IMR-90 (cell line): ENCODE measurements at regions not wholly inside any gene's neighbourhood (a gene's known extent, or its start where the extent isn't known, plus 50 kb on each side); places are given as distances from the start of the nearest gene placed in this dataset.

Source experiments
- ATAC-seq: fragments of 200-7000 bp; cut with Tn5 transposase; 2 replicates; pipeline ENCODE4 v1.9.1; 2020; ENCODE audit warnings: low read depth, mild to moderate bottlenecking, moderate library complexity
- BruUV-seq: library from RNA; stranded (reverse); fragments of 400-500 nt; replicated peaks from 2 replicates; lab custom pipeline; 2021; lab: Mats Ljungman, UMichigan
- CTCF ChIA-PET: fragments of 300-600 bp; formaldehyde crosslinking; extraction: SDS; loops from one replicate; lab custom pipeline; 2021; ENCODE audit warnings: antibody characterized with exemption; lab: Yijun Ruan, JAX
- POLR2A ChIA-PET: fragments of 300-600 bp; sonication (Branson Sonifier 250); formaldehyde crosslinking; loops from one replicate; lab custom pipeline; 2022; ENCODE audit warnings: antibody characterized with exemption; ENCODE audit not compliant: unreplicated experiment; lab: Charles Lee
- DNase-seq: peaks from one replicate; pipeline ENCODE4 v3.0.0; 2013
- H2AFZ ChIP-seq: replicated peaks from 2 replicates; pipeline ENCODE3; 2013; ENCODE audit warnings: low read length, mild to moderate bottlenecking; ENCODE audit not compliant: poor library complexity
- H2AK5ac ChIP-seq: 2 replicates; pipeline ENCODE4 v1.6.1; 2013; ENCODE audit warnings: low read depth, low read length, inconsistent platforms
- H2AK9ac ChIP-seq: replicated peaks from 2 replicates; pipeline ENCODE3; 2013; ENCODE audit warnings: mild to moderate bottlenecking, low read depth, low read length, moderate library complexity; ENCODE audit not compliant: poor library complexity
- H2BK120ac ChIP-seq: 2 replicates; pipeline ENCODE4 v1.6.1; 2013; ENCODE audit warnings: low read depth, low read length, inconsistent platforms
- H2BK15ac ChIP-seq: 3 replicates; pipeline ENCODE4 v1.6.1; 2013; ENCODE audit warnings: low read depth, low read length, inconsistent platforms
- H2BK20ac ChIP-seq: 2 replicates; pipeline ENCODE4 v1.6.1; 2013; ENCODE audit warnings: low read depth, mild to moderate bottlenecking, inconsistent platforms, low read length, moderate library complexity
- H2BK5ac ChIP-seq: 2 replicates; pipeline ENCODE4 v1.6.1; 2013; ENCODE audit warnings: mild to moderate bottlenecking, low read depth, low read length, inconsistent platforms; ENCODE audit not compliant: poor library complexity, severe bottlenecking
- H3K14ac ChIP-seq: replicated peaks from 2 replicates; pipeline ENCODE4 v1.6.1; 2013; ENCODE audit warnings: low read depth, low read length, inconsistent platforms
- H3K18ac ChIP-seq: 2 replicates; pipeline ENCODE4 v1.6.1; 2013; ENCODE audit warnings: low read depth, low read length, control low read depth
- H3K23ac ChIP-seq: 2 replicates; pipeline ENCODE4 v1.6.1; 2013; ENCODE audit warnings: low read depth, low read length, inconsistent platforms
- H3K27ac ChIP-seq: 2 replicates; pipeline ENCODE4 v1.5.1; 2013; ENCODE audit warnings: mild to moderate bottlenecking, control low read depth, low read length; ENCODE audit not compliant: insufficient read depth
- H3K27me3 ChIP-seq: 2 replicates; pipeline ENCODE4 v1.6.1; 2013; ENCODE audit warnings: low read length; ENCODE audit not compliant: control insufficient read depth, insufficient read depth
- H3K36me3 ChIP-seq: 2 replicates; pipeline ENCODE4 v1.6.1; 2013; ENCODE audit warnings: low read length, mixed read lengths; ENCODE audit not compliant: control insufficient read depth, insufficient read depth
- H3K4ac ChIP-seq: 2 replicates; pipeline ENCODE4 v1.6.1; 2013; ENCODE audit warnings: low read depth, low read length, inconsistent platforms
- H3K4me1 ChIP-seq: 2 replicates; pipeline ENCODE4 v1.6.1; 2013; ENCODE audit warnings: low read length, mixed read lengths; ENCODE audit not compliant: control insufficient read depth, insufficient read depth
- H3K4me2 ChIP-seq: 2 replicates; pipeline ENCODE4 v1.6.1; 2013; ENCODE audit warnings: low read depth, mild to moderate bottlenecking, control low read depth, low read length, moderate library complexity
- H3K4me3 ChIP-seq: 2 replicates; pipeline ENCODE4 v1.5.1; 2013; ENCODE audit warnings: low read depth, mild to moderate bottlenecking, control low read depth, low read length, moderate library complexity; ENCODE audit not compliant: insufficient read depth
- H3K56ac ChIP-seq: 2 replicates; pipeline ENCODE4 v1.6.1; 2013; ENCODE audit warnings: low read length, inconsistent platforms; ENCODE audit not compliant: insufficient read depth; ENCODE audit errors: extremely low read depth
- H3K79me1 ChIP-seq, 2 experiments: 2 replicates each; pipeline ENCODE4 v1.6.1; 2013; ENCODE audit warnings: low read length in 2 of 2, inconsistent platforms in 1 of 2, low read depth in 1 of 2
- H3K9ac ChIP-seq: 2 replicates; pipeline ENCODE4 v1.6.1; 2013; ENCODE audit warnings: low read depth, low read length, control low read depth
- H3K9me1 ChIP-seq: 2 replicates; pipeline ENCODE4 v1.6.1; 2013; ENCODE audit warnings: low read length, inconsistent platforms; ENCODE audit not compliant: insufficient read depth
- H3K9me3 ChIP-seq: 2 replicates; pipeline ENCODE4 v1.6.1; 2013; ENCODE audit warnings: low read length; ENCODE audit not compliant: control insufficient read depth, insufficient read depth
- H4K20me1 ChIP-seq: 2 replicates; pipeline ENCODE4 v1.6.1; 2013; ENCODE audit warnings: low read length, inconsistent platforms; ENCODE audit not compliant: insufficient read depth
- H4K5ac ChIP-seq: 2 replicates; pipeline ENCODE4 v1.6.1; 2013; ENCODE audit warnings: mild to moderate bottlenecking, low read depth, low read length, control low read depth
- H4K8ac ChIP-seq, 2 experiments: 2 replicates each; pipeline ENCODE4 v1.6.1; 2013; ENCODE audit warnings: low read depth in 2 of 2, low read length in 2 of 2, control low read depth in 1 of 2, inconsistent platforms in 1 of 2
- H4K91ac ChIP-seq: 2 replicates; pipeline ENCODE4 v1.6.1; 2013; ENCODE audit warnings: low read depth, low read length, inconsistent platforms; ENCODE audit not compliant: insufficient read depth
- CEBPB ChIP-seq: IDR thresholded peaks from 2 replicates; pipeline ENCODE4 v1.6.1; 2012; ENCODE audit warnings: low read depth, low read length, improper control_type of control experiment
- MAFK ChIP-seq: IDR thresholded peaks from 2 replicates; pipeline ENCODE4 v1.6.1; 2012; ENCODE audit warnings: low read depth, low read length, improper control_type of control experiment
- MAZ ChIP-seq: IDR thresholded peaks from 2 replicates; pipeline ENCODE4 v1.6.1; 2012; ENCODE audit warnings: low read depth, mild to moderate bottlenecking, low read length, improper control_type of control experiment, moderate library complexity, borderline replicate concordance
- RAD21 ChIP-seq: IDR thresholded peaks from 2 replicates; pipeline ENCODE4 v1.6.1; 2012; ENCODE audit warnings: low read length, improper control_type of control experiment
- RCOR1 ChIP-seq: IDR thresholded peaks from 2 replicates; pipeline ENCODE4 v1.6.1; 2012; ENCODE audit warnings: mild to moderate bottlenecking, low read length, improper control_type of control experiment; ENCODE audit not compliant: insufficient replicate concordance
- WGBS, 2 experiments: methylation state at CpG; one replicate each; pipeline versions ENCODE4 v1.1.5 to v1.1.7; 2013; ENCODE audit warnings: missing lambda C conversion rate in 2 of 2; ENCODE audit not compliant: insufficient read length in 1 of 2; ENCODE audit errors: extremely low coverage in 2 of 2; 5-methylcytosine and 5-hydroxymethylcytosine counted together
- dilution Hi-C: fragments of 300-500 bp; cut with HindIII; formaldehyde crosslinking; loops from one replicate; pipeline ENCODE4 v1.14.3; 2018; ENCODE audit warnings: low sequenced_read_pairs; ENCODE audit not compliant: unreplicated experiment
- in situ Hi-C: fragments of 300-500 bp; cut with MboI; formaldehyde crosslinking; loops from 3 replicates; pipeline ENCODE4 v1.14.3; 2019; ENCODE audit warnings: low sequenced_read_pairs, inconsistent platforms, mixed read lengths
- intact Hi-C: fragments of 100-400 bp; cut with micrococcal nuclease; formaldehyde crosslinking; loops from 2 replicates; pipeline ENCODE4 v1.10.0; 2022
- TF ChIP-seq, protein P1 (sequence below): fragments of 150-350 bp; IDR thresholded peaks from 2 replicates; pipeline ENCODE4 v1.6.1; 2016; ENCODE audit warnings: low read depth, mild to moderate bottlenecking, low read length, moderate library complexity, borderline replicate concordance
- TF ChIP-seq, protein P2 (sequence below): fragments of 150-350 bp; IDR thresholded peaks from 2 replicates; pipeline ENCODE4 v1.6.1; 2017; ENCODE audit warnings: mild to moderate bottlenecking, antibody characterized with exemption, low read length, low read depth

DNA sequence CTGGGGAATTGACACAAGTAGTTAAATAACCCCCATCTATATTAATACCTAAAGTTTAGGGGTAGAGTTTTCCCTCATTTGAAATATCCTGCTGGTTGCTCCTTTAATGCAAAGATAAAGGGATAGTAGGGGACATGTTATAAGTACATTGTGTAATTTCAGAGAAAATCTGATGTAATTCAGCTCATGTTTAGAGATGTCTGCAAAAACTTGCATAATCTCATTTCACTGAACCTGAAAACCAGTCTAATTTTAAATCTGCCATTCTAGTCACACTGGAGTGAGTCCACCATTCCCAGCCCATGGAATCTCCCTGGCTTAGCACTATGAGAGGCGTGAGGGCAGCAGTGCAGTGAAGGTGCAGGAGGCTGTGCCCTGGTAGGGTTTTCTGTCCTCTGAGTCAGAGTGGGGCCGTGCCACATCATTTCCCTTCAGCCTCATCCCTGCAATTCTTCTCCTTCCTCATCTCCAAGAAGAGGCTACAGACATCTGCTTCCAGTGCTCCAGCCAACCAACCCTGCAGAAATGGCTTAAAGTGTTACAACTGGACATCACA is 246.3 kb upstream of the UMPS start:
- Histone ChIP-seq H3K79me1 (no peaks in the 10 kb centered on the region), H3K18ac (no peak overlapping the region), H4K91ac (no peak overlapping the region), H3K9me3 (no peaks in the 10 kb centered on the region), H4K8ac (no peak overlapping the region), H3K9ac (no peak overlapping the region), H3K4me2 (no peak overlapping the region), H2BK15ac (no peak overlapping the region), H3K4me1 (no peaks in the 10 kb centered on the region; the same call in 1 of the 2 replicates), H2AK5ac (no peak overlapping the region), H3K36me3 (no peaks in the 10 kb centered on the region), H2BK120ac (no peak overlapping the region), H2BK5ac (no peak overlapping the region), H3K4me3 (no peak overlapping the region), H3K27ac (no peak overlapping the region), H2AK9ac (no peak overlapping the region), H4K5ac (no peak overlapping the region), H3K27me3 (no peaks in the 10 kb centered on the region), H3K9me1 (peaks cover 7% of the 10 kb centered on the region; the same call in 1 of the 2 replicates), H2BK20ac (no peak overlapping the region), H2AFZ (no peak overlapping the region), H4K20me1 (no peaks in the 10 kb centered on the region; the same call in 1 of the 2 replicates), H3K14ac (no peak overlapping the region), H3K23ac (no peak overlapping the region), H3K4ac (no peak overlapping the region), H3K56ac (no peak overlapping the region)
- ChIA-PET CTCF (no interaction called here), POLR2A (no interaction called here)
- in situ Hi-C loops, result no loop called here
- TF ChIP-seq MAZ, result no peak
- TF ChIP-seq RCOR1, result no peak
- TF ChIP-seq RAD21, result no peak
- TF ChIP-seq, protein P1, sequence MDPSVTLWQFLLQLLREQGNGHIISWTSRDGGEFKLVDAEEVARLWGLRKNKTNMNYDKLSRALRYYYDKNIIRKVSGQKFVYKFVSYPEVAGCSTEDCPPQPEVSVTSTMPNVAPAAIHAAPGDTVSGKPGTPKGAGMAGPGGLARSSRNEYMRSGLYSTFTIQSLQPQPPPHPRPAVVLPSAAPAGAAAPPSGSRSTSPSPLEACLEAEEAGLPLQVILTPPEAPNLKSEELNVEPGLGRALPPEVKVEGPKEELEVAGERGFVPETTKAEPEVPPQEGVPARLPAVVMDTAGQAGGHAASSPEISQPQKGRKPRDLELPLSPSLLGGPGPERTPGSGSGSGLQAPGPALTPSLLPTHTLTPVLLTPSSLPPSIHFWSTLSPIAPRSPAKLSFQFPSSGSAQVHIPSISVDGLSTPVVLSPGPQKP, result no peak
- 0 out of 2 replicates have a peak, but pooled peaks have one; percentile 18 for TF ChIP-seq CEBPB
- no peak for TF ChIP-seq MAFK
- TF ChIP-seq, protein P2, sequence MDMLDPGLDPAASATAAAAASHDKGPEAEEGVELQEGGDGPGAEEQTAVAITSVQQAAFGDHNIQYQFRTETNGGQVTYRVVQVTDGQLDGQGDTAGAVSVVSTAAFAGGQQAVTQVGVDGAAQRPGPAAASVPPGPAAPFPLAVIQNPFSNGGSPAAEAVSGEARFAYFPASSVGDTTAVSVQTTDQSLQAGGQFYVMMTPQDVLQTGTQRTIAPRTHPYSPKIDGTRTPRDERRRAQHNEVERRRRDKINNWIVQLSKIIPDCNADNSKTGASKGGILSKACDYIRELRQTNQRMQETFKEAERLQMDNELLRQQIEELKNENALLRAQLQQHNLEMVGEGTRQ, result no peak
- ATAC-seq (peak; percentile 40), DNase-seq (peak; percentile 10)
- no CpG with 5 or more reads among the region's 2 CpGs for WGBS, 2 experiments
- intact Hi-C loops, result no loop called here
- BruUV-seq, result no TSS peak
- dilution Hi-C loops, result no loop called here
